HG02588 (cell line): ENCODE measurements at regions not wholly inside any gene's neighbourhood (a gene's known extent, or its start where the extent isn't known, plus 50 kb on each side); places are given as distances from the start of the nearest gene placed in this dataset.

ENCODE experiments used
- ATAC-seq: cut with Tn5 transposase; IDR thresholded peaks from one replicate; pipeline ENCODE4 v1.9.1; 2021; ENCODE audit warnings: mild to moderate bottlenecking, moderate library complexity; ENCODE audit not compliant: unreplicated experiment

DNA sequence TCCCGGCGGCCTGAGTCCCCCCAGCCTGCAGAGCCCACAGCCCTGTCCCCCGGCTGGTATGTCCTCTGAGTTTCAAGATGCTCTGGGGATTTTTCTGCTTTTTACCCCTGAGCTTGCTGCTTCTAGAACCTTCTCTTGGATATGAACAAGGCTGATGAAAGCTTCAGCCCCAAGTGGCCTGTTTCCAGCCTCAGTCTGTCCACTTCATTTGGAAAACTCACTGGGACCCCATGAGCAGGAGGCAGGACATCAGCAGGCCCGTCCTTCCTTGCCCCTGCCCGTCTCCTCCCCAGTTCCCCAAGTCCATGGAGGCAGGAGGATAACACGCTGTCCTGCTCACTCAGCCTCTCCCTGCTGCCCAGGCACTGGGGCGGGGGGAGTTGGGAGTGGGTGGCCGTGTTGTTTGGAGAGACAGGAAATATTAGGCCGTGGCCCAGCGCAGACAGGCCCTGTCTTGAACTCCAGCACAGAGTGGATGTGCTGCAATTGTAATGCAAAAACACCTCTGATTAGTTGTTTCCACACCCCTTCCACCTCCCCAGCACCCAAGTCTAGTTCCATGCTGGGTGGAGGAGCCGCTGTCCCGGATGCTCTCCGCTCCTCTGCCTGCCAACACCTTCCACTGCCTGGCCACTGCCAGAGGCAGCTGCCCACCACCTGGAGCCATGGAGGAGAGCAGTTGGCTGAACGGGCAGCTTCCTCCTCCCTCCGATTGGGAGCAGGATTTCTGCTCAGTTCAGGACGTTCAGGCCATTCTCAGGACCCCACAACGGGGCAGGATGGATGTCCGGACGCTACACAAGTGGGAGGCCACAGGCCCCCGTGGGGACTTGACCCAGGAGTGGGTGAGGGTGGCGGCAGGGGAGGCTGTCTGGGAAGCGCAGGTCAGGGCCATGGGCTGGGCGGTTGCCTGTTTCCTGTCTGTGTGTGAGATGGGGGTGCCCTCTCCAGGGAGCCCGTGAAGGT lies 216.9 kb upstream of the GSE1 start:
- ATAC-seq: no peak

DNA sequence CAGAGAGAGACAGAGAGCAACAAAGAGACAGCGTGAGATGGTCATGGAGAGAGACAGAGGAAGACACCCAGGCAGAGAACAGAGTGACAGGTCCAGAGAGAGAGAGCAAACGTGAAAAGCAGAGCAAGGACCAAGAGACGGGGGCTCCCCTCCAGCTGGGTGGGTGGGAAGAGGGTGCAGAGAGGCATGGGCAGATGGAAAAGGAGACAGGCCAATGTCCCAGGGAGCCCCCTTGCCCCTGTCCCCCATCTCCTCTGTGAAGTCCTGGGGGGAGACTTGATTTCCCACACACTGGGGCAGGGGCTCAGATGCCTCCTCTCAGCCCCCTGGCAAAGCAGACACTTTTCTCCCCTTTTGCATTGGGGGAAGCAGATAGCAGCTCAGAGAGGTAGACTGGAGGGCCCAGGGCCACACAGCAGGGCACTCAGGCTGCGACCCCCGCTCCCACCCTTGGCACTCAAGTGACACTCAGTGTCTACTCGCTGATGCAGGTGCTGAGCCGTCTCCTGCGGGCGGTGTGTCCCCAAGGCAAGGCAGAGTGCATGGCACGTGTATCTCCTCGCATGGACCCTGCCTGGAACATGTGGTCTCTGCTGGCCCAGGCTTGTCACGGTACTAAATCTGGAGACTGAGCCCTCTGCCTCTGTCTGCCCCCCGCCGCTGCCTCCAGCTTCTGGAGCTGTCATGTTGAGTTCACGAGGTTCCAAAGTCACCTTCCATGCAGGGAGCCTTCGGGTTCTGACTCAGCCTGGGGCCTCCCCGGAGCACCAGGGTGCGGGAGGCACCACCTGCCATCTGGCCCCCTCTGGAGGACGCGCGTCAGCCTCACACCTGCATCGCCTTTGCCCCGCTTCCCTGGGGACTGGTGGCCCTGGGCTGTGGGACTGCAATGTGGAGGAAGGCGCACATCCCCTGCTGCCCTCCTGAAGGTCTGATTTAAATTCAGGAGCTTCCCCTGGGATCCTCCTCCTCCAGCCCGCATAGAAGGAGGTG lies 215.9 kb upstream of the GSE1 start:
- no peak for ATAC-seq

- no peak for ATAC-seq
Measured at GRCh38 chr16:85398050-85398451, 215.1 kb upstream of the GSE1 start.

DNA sequence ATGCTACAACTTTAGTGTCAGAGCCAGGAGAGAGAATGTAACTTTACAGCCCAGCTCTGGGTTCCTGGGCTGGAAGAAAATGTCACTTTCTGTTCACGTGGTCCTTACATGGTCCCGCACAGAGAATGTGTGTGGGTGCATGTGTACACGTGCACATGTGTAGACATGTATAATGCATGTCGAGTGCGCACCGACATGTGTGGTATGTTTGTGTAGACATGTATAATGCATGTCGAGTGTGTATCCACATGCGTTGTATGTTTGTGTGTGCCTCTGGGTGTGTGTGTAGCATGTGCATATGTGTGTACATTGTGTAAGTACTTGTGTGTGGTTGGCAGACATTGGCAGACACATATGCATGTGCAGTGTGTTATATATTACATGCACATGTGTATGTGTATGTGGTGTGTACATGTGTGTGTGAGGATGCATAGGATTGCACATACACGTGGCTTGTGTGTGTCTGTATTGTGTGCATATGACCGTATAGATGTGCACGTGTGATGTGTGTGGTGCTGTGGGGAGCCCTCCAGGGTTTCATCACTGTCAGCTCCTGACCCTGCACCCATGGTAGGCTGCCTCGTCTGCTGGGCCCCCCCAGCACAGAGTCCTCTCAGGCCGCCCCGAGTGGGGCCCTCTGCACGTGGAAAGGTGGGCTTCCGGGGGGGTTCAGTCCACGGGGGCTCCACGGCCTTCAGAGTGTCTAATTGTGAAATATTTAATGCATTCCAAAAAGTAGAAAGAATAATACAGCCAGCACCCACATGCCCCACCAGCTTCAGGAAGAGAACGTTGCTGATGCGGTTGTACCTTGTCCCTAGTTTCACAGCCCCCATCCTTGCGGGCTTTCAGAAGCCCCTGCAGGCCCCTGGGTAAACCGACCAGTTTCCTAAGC lies 214.2 kb upstream of the GSE1 start:
- ATAC-seq: no peak

GRCh38 chr16:85399583-85400284 lies 213.4 kb upstream of the GSE1 start:
- no peak for ATAC-seq

- no peak for ATAC-seq
Measured at GRCh38 chr16:85400305-85401205, 212.6 kb upstream of the GSE1 start.

- ATAC-seq: no peak
Measured at GRCh38 chr16:85401370-85401916, 211.7 kb upstream of the GSE1 start.

DNA sequence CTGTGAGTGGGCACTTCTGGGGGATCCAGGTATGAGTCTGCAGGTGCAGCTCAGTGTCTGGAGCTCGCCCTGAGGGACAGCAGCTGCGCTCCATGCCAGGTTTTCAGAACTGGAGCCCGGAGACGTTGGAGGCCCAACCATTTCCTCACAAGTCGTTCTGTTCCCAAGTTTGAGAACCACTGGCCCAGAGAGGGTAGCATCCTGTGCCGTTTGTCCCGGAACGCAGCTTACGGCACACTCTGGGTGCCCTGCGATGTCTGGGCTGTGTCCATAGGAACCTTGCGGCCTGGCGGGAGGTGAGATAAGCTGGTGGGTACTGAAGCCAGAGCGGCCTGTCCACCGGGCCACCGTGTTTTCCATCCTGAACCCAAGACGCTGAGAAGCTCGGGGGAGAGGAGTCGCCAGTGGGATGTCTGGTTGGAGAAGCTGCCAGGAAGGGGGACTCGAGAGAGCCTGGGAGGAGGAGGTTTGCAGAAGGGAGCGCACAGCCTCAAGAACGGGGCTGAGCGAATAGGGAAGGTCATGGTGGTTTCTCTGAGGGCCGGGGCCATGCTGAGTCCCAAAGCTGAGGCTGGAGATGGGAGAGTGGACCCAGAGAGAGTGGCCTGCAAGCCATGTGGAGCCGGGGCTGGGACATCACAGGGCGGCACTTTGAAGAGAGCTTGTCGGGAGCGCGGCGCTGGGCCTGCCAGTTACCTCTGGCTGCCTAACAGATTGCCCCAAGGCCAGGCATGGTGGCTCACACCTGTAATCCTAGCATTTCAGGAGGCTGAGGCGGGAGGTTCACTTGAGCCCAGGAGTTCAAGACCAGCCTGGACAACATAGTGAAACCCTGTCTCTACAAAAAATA lies 211.0 kb upstream of the GSE1 start:
- ATAC-seq: no peak

DNA sequence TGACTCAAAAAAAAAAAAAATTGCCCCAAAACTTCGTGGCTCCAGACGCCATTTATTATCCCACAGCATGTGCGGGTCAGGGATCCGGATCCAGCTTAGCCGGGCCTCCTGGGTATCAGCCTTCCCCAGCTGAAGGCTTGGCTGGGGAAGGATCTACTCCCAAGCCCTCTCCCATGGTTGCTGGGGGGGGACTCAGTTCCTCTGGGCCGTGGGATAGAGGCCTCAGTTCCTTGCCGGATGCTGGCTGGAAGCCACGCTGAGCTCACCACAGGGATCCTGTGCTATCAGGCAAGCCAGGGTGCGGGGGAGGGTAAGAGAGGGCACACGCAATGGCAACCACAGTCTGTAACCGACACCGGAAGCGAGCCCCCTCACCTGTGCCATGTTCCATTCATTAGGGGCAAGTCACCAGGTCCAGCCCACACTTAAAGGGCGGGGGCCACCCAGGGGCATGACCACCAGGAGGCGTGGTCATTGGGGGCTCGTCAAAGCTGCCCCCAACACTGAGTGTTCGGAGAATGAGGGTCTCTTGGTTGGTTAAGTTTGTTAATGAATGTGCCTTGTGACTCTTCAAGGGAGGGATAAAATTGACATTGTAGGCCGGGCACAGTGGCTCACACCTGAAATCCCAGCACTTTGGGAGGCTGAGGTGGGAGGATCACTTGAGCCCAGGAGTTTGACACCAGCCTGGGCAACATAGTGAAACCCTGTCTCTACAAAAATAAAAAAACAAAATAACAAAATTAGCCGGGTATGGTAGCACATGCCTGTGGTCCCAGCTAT lies 210.0 kb upstream of the GSE1 start:
- ATAC-seq: no peak

DNA sequence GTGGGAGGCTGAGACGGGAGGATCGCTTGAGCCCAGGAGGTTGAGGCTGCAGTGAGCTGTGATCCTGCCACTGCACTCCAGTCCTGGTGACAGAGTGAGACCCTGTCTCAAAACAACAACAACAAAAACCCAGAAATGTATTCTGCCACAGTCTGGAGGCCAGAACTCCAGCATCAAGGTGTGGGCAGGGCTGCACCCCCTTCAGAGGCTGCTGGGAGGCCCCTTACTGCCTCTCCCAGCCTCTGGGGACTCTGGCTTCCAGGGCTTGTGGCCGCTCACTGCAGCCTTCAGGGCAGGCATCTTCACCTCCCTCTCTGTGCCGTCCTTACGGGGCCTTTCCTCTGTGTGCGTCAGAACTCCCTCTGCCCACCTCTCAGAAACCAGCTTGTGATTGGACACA lies 209.4 kb upstream of the GSE1 start:
- no peak for ATAC-seq

- ATAC-seq: no peak
Measured at GRCh38 chr16:85412911-85413520, 200.1 kb upstream of the GSE1 start.

GRCh38 chr16:85413691-85414663 lies 199.1 kb upstream of the GSE1 start:
- no peak for ATAC-seq

DNA sequence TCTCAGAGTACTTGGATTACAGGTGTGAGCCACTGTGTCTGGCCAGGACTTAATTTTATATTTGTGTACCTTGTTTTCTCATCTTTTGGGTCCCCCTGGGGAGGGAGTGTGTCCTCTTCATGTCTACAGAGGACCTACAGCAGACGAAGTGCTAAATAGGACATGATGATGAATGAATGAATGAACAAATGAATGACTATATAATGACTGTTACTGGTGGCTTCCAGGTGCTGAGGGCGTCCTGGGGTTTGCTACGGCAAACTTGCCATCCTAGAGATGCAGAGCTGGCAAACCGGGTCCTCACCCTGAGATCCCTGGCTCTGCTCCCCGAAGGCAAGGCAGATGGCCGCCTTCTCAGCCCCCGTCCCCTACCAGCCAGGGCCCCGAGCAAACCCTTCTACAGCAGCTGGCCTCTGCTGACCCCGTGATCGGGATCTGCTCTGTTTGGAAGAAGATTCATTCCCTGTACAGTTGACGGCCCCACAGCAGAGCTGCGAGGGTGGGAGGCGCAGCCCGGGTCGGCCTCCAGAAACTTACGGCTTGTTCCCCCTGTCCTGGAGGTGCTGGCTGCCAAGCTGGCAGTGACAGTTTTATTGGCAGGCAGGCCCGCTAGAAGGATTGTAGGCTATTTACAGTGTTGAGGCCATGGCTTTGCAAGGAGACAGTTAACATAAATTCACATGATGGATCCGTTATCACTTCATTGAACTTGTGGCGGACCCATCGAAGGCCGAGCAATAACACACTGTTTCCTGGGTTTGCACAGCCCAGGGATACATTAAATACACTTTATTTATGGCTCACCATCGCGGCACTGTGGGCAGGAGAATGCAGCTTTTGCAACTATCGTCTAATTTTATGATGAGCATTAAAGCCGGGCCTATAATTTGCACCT lies 197.7 kb upstream of the GSE1 start:
- ATAC-seq: no peak
